ENCODE measurements at regions not wholly inside any gene's neighbourhood (a gene's known extent, or its start where the extent isn't known, plus 50 kb on each side); places are given as distances from the start of the nearest gene placed in this dataset.
"Not testable (repeated sequence)": the region's sequence is repeated elsewhere in the genome, so short reads cannot be mapped to it uniquely, and the experiment has no call there.

- H3K4me1 Mint-ChIP-seq: no peaks in the 10 kb centered on the region
- CTCF ChIA-PET: no interaction called here
- no peaks in the 10 kb centered on the region for H3K36me3 Mint-ChIP-seq
- no peak overlapping the region for H3K27ac Mint-ChIP-seq
- no peak overlapping the region for H3K4me3 Mint-ChIP-seq
- no peaks in the 10 kb centered on the region for H3K9me3 Mint-ChIP-seq (ENCODE audit: low read depth)
- no peak for DNase-seq
- H3K27me3 Mint-ChIP-seq: peaks cover 5% of the 10 kb centered on the region
- no peak for ATAC-seq
Observed at GRCh38 chr11:57871231-57871630, 109.6 kb downstream of the CTNND1 start.

- Mint-ChIP-seq H3K9me3 (ENCODE audit: low read depth) (no peaks in the 10 kb centered on the region), H3K27me3 (peaks cover 5% of the 10 kb centered on the region), H3K36me3 (no peaks in the 10 kb centered on the region), H3K27ac (no peak overlapping the region), H3K4me1 (no peaks in the 10 kb centered on the region), H3K4me3 (no peak overlapping the region)
- no peak for ATAC-seq
- CTCF ChIA-PET: no interaction called here
- DNase-seq: no peak
Observed at GRCh38 chr11:57873196-57873911, 111.8 kb downstream of the CTNND1 start.

GRCh38 chr11:57874981-57875380 is 113.4 kb downstream of the CTNND1 start:
- Mint-ChIP-seq H3K27me3 (peaks cover 10% of the 10 kb centered on the region), H3K36me3 (no peaks in the 10 kb centered on the region), H3K27ac (no peak overlapping the region), H3K4me3 (no peak overlapping the region), H3K9me3 (ENCODE audit: low read depth) (no peaks in the 10 kb centered on the region), H3K4me1 (no peaks in the 10 kb centered on the region)
- no peak for DNase-seq
- CTCF ChIA-PET: no interaction called here
- ATAC-seq: no peak

- Mint-ChIP-seq H3K36me3 (no peaks in the 10 kb centered on the region), H3K4me1 (peaks cover 2% of the 10 kb centered on the region), H3K9me3 (ENCODE audit: low read depth) (no peaks in the 10 kb centered on the region), H3K27me3 (peaks cover 9% of the 10 kb centered on the region), H3K4me3 (no peak overlapping the region), H3K27ac (no peak overlapping the region)
- ATAC-seq: no peak
- CTCF ChIA-PET: no interaction called here
- DNase-seq: no peak
Observed at GRCh38 chr11:57881647-57882046, 120.0 kb downstream of the CTNND1 start.

- no peaks in the 10 kb centered on the region for H3K9me3 Mint-ChIP-seq (ENCODE audit: low read depth)
- DNase-seq (no peak), ATAC-seq (no peak)
- H3K27ac Mint-ChIP-seq: no peak overlapping the region
- CTCF ChIA-PET: no interaction called here
- H3K27me3 Mint-ChIP-seq: peaks cover 8% of the 10 kb centered on the region
- peaks cover 2% of the 10 kb centered on the region for H3K4me1 Mint-ChIP-seq
- H3K4me3 Mint-ChIP-seq: no peak overlapping the region
- no peaks in the 10 kb centered on the region for H3K36me3 Mint-ChIP-seq
Observed at GRCh38 chr11:57883630-57884029, 122.0 kb downstream of the CTNND1 start.

GRCh38 chr11:57885298-57886050 is 123.9 kb downstream of the CTNND1 start:
- Mint-ChIP-seq H3K27me3 (no peaks in the 10 kb centered on the region), H3K4me3 (no peak overlapping the region), H3K4me1 (peaks cover 2% of the 10 kb centered on the region), H3K9me3 (ENCODE audit: low read depth) (no peaks in the 10 kb centered on the region), H3K36me3 (no peaks in the 10 kb centered on the region), H3K27ac (no peak overlapping the region)
- CTCF ChIA-PET: interaction anchor here (0.7 kb wide), 1 partner anchor 10 kb away, joined by 4 read pairs; no protein-coding TSS in a partner anchor
- DNase-seq: no peak
- no peak for ATAC-seq

GRCh38 chr11:57888386-57888785 is 126.8 kb downstream of the CTNND1 start:
- DNase-seq (no peak), ATAC-seq (no peak)
- no peaks in the 10 kb centered on the region for H3K4me1 Mint-ChIP-seq
- CTCF ChIA-PET: no interaction called here
- H3K27me3 Mint-ChIP-seq: peaks cover 6% of the 10 kb centered on the region
- H3K9me3 Mint-ChIP-seq (ENCODE audit: low read depth): no peaks in the 10 kb centered on the region
- no peak overlapping the region for H3K27ac Mint-ChIP-seq
- H3K4me3 Mint-ChIP-seq: no peak overlapping the region
- no peaks in the 10 kb centered on the region for H3K36me3 Mint-ChIP-seq

- Mint-ChIP-seq H3K4me3 (no peak overlapping the region), H3K36me3 (no peaks in the 10 kb centered on the region), H3K27me3 (peaks cover 11% of the 10 kb centered on the region), H3K27ac (no peak overlapping the region), H3K4me1 (no peaks in the 10 kb centered on the region), H3K9me3 (ENCODE audit: low read depth) (peaks cover 2% of the 10 kb centered on the region)
- DNase-seq (no peak), ATAC-seq (no peak)
- CTCF ChIA-PET: no interaction called here
Observed at GRCh38 chr11:57890521-57890920, 128.9 kb downstream of the CTNND1 start.

GRCh38 chr11:57893200-57893599 is 130.5 kb upstream of the OR9Q1 start:
- H3K9me3 Mint-ChIP-seq (ENCODE audit: low read depth); ATAC-seq; DNase-seq; H3K27ac Mint-ChIP-seq; H3K4me1 Mint-ChIP-seq; CTCF ChIA-PET; H3K4me3 Mint-ChIP-seq; H3K36me3 Mint-ChIP-seq: not testable (repeated sequence)
- peaks cover 12% of the 10 kb centered on the region for H3K27me3 Mint-ChIP-seq

- CTCF ChIA-PET: no interaction called here
- DNase-seq (no peak), ATAC-seq (no peak)
- H3K36me3 Mint-ChIP-seq: no peaks in the 10 kb centered on the region
- no peak overlapping the region for H3K4me3 Mint-ChIP-seq
- H3K9me3 Mint-ChIP-seq (ENCODE audit: low read depth): peaks cover 2% of the 10 kb centered on the region
- H3K27me3 Mint-ChIP-seq: peaks cover 15% of the 10 kb centered on the region
- H3K4me1 Mint-ChIP-seq: no peaks in the 10 kb centered on the region
- H3K27ac Mint-ChIP-seq: no peak overlapping the region
Observed at GRCh38 chr11:57896361-57897145, 127.1 kb upstream of the OR9Q1 start.

GRCh38 chr11:57899378-57899777 is 124.3 kb upstream of the OR9Q1 start:
- Mint-ChIP-seq H3K27ac (no peak overlapping the region), H3K4me1 (peaks cover 2% of the 10 kb centered on the region), H3K36me3 (no peaks in the 10 kb centered on the region), H3K4me3 (no peak overlapping the region), H3K27me3 (peaks cover 8% of the 10 kb centered on the region), H3K9me3 (ENCODE audit: low read depth) (peaks cover 2% of the 10 kb centered on the region)
- CTCF ChIA-PET: no interaction called here
- DNase-seq (no peak), ATAC-seq (no peak)

GRCh38 chr11:57900320-57900719 is 123.4 kb upstream of the OR9Q1 start:
- CTCF ChIA-PET: no interaction called here
- no peak overlapping the region for H3K27ac Mint-ChIP-seq

GRCh38 chr11:57901278-57901677 is 122.4 kb upstream of the OR9Q1 start:
- ATAC-seq: no peak
- CTCF ChIA-PET: no interaction called here
- H3K27ac Mint-ChIP-seq: no peak overlapping the region
- no peaks in the 10 kb centered on the region for H3K9me3 Mint-ChIP-seq (ENCODE audit: low read depth)
- H3K4me1 Mint-ChIP-seq: peaks cover 2% of the 10 kb centered on the region
- DNase-seq: no peak
- no peaks in the 10 kb centered on the region for H3K36me3 Mint-ChIP-seq
- no peak overlapping the region for H3K4me3 Mint-ChIP-seq
- peaks cover 4% of the 10 kb centered on the region for H3K27me3 Mint-ChIP-seq

More at GRCh38 chr11:57900320-57900719, 123.4 kb upstream of the OR9Q1 start:
- no peaks in the 10 kb centered on the region for H3K36me3 Mint-ChIP-seq
- H3K4me3 Mint-ChIP-seq: no peak overlapping the region
- no peaks in the 10 kb centered on the region for H3K9me3 Mint-ChIP-seq (ENCODE audit: low read depth)
- no peak for ATAC-seq
- H3K27me3 Mint-ChIP-seq: peaks cover 4% of the 10 kb centered on the region
- peaks cover 2% of the 10 kb centered on the region for H3K4me1 Mint-ChIP-seq
- DNase-seq: no peak

- peaks cover 4% of the 10 kb centered on the region for H3K27me3 Mint-ChIP-seq
- no peak overlapping the region for H3K4me3 Mint-ChIP-seq
- H3K4me1 Mint-ChIP-seq: peaks cover 2% of the 10 kb centered on the region
- ATAC-seq: no peak
- H3K27ac Mint-ChIP-seq: no peak overlapping the region
- DNase-seq: no peak
- CTCF ChIA-PET: no interaction called here
- H3K36me3 Mint-ChIP-seq: no peaks in the 10 kb centered on the region
- H3K9me3 Mint-ChIP-seq (ENCODE audit: low read depth): no peaks in the 10 kb centered on the region
Observed at GRCh38 chr11:57901756-57902155, 121.9 kb upstream of the OR9Q1 start.
